ENCODE measurements at regions not wholly inside any gene's neighbourhood (a gene's known extent, or its start where the extent isn't known, plus 50 kb on each side); places are given as distances from the start of the nearest gene placed in this dataset.
"Not testable (repeated sequence)": the region's sequence is repeated elsewhere in the genome, so short reads cannot be mapped to it uniquely, and the experiment has no call there.

DNA sequence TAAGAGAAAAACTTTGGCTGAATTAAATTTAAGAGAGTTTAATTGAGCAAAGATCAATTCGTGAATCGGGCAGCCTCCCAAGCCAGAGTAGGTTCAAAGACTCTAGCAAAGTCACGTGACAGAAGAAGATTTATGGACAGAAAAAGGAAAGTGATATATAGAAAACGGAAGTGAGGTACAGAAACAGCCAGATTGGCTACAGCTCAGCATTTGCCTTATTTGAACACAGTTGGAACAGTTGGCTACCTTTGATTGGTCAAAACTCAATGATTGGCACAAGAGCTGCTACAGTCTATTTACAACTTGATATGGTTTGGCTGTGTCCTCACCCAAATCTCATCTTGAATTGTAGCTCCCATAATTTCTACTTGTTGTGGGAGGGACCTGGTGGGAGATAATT is 102.6 kb downstream of the PLG start:
- no peak for DNase-seq

DNA sequence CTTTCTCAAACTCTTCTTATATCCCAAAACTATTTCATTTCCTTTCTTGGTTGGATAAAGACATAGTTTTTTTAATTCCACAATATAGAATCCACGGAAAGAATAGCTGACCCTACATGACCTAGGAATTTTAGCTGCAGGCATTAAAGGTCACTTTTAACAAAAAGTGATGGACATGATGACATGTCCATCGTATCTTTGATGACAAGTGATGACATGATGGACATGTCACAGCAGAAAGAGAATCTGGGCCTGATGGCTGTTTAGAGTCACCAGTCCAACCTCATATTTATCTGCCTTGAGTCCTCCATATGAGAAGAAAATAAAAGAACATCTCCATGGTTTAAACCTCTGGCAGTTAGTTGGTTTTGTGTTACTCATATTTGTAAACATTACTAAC is 106.2 kb downstream of the PLG start:
- no peak for DNase-seq

DNA sequence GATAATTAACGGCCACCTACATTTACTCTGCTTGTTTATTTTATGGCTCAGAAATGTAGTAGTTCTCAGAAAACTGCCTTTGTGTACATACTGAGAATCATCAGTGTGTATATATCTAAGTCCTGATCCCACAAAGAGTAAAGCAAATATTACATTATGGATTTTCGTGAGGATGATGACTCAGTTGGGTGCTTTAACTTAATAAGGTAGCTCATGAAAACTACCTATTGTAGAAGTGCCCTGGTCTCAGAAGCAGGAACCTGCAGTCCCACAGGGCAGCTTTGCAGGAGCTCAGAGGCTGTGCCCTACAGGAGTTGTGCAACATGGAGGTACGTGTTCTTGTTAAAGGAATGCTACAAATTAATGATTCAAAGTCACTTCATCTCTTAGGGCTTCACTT is 108.2 kb downstream of the PLG start:
- DNase-seq: no peak

DNA sequence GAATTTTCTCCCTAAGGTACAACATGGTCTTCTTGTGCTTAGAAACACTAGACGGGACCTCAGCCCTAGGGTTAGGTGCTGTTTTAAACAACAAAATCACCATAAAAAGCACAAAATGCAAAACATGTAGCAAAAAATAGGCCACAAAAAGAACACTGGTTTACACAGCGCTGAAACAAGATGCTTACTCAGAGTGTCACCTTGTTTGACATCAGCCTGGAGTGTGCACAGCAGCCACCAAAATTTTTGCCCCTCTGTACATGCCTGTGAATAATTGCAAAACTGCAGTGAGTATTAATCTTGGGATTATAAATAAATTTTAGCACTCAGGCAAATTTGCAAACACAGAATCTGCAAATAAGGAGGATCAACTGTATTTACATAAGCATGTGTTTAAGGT is 110.1 kb downstream of the PLG start:
- DNase-seq: no peak

DNA sequence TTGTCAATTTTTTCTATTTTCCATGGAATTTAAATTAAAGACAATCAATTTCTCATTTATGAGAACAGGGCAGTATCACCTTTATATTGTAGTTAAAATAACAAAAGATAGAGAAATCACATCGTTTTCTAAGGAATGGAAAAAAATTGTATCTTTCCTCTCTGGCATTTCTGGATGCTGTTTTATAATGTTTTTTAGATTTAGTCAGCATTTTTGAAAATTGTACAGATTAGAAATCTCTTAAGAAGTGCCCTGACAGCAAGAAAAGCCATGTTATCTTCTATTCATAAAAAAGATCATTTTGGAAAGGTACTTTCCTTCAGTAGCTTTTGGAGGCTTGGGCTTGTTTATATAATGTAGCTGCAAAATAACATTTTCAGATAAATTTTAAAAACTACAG is 116.9 kb downstream of the PLG start:
- DNase-seq: no peak

DNA sequence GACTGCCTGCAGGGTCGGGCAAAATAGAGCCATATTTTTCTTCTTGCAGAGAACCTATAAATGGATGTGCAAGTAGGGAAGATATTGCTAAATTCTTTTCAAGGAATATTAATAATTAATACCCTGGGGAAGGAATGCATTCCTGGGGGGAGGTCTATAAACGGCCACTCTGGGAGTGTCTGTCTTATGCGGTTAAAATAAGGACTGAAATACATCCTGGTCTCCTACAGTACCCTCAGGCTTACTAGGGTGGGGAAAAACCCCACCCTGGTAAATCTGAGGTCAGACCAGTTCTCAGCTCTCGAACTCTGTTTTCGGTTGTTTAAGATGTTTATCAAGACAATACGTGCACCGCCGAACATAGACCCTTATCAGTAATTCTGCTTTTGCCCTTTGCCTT is 118.6 kb downstream of the PLG start:
- not testable (repeated sequence) for DNase-seq

DNA sequence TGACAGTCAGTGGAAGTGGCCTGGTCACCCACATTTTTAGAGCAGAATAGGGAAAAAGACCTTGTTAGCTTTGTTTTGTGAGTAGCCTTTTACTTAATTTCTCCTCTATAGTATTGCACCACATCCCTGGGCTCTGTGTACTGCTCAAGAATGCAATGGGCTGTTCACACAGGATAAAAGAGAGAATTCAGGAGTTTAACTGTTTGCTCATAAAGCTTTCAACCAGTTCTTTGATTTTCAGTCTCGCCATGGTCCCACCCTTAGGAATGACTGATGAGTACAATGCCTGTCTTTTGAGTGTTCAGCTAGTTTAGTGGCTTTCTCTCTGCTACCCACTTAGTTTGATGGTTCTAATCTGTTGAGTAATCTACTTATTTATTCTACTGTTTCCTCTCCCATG is 129.7 kb downstream of the PLG start:
- no peak for DNase-seq

DNA sequence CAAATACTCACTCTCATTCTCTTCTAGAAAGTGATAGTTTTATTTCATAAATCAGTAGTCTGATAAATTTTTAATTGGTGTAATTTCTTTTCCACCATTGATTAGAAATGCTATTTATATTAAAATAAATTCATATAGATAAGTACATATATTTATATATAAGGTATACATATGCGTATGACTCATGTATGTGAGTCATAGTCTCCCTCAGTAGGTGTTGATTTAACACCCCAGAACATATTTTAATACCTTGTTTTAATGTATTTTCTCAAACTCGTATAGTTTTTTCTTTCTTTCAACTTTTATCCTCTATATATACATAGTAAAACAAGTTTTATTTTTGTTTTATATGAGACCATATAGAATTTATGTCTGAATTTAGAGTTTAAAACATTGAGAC is 130.4 kb downstream of the PLG start:
- no peak for DNase-seq

DNA sequence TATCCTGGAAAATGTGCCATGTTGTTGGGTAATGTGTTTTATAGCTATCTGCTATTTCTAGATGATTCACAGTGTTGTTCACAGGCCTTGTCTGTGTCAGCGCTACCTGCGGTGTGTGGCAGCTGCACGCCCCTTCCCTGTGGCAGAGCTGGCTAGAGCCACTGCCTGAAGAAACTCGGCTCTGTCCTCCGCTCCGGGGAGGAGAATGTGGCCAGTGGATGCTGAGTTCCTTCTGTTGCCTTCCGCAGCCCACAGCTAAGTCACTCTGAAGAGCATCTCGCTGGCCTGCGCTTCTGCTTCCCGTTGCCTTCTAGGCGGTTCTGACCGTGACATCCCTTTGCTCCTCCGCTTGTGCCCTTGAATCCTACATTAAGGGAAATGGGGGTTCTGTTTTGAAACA is 135.1 kb downstream of the PLG start:
- DNase-seq: no peak

DNA sequence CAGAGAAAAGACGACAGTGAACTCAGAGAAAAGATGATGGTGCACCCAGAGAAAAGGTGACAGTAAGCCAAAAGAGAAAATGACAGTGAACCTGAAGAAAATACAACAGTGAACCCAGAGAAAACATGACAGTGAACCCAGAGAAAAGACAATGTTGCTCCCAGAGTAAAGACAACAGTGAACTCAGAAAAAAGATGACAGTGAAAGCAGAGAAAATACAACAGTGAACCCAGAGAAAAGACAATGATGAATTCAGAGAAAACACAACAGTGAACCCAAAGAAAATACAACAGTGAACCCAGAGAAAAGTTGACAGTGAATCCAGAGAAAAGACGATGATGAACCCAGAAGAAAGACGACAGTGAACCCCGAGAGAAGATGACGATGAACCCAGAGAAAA is 140.5 kb upstream of the MAP3K4 start:
- no peak for DNase-seq

DNA sequence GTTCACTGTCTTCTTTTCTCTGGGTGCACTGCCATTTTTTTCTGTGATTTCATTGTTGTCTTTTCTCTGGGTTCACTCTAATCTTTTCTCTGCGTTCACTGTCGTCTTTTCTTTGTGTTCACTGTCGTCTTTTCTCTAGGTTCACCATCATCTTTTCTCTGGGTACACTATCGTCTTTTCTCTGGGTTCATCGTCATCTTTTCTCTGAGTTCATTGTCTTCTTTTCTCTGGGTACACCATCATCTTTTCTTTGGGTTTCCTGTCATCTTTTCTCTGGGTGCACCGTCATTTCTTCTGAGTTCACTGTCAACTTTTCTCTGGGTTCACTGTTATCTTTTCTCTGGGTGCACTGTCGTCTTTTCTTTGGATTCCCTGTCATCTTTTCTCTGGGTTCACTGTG is 137.6 kb upstream of the MAP3K4 start:
- no peak for DNase-seq

DNA sequence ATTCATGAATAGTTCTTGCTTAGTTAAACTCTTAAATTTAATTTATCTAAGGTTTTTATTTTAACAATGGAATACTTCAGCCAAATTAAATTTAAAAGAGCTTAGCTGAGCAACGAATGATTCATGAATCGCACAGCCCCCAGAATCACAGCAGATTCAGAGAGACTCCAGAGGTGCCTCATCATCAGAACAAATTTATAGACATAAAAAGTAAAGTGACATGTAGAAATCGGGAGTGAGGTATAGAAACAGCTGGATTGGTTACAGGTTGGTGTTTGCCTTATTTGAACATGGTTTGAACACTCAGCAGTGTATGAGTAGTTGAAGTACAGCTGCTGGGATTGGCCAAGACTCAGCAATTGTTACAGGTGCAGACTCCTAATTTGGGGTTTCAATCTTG is 132.7 kb upstream of the MAP3K4 start:
- DNase-seq: peak in 4 of 56 donors; percentile 1 to 40 (median 12)

DNA sequence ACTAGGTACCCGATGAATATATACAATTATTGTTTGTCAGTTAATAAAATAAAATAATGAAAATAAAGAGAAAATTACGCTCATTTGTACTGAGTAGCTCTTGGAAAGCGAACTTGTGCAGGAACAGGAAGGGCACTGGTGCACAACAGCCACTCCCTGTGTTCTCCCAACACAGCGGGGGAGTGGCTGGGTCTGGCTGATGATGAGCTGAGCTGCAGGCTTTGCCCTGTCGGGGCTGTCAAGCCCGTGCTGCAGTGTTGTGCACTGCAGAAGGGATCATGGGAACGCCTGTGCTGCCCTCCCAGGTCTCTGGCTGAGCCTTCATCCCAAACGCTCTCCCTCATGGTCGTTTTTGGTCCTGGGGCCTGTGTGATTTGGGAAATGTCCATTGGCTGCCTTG is 131.7 kb upstream of the MAP3K4 start:
- no peak for DNase-seq

DNA sequence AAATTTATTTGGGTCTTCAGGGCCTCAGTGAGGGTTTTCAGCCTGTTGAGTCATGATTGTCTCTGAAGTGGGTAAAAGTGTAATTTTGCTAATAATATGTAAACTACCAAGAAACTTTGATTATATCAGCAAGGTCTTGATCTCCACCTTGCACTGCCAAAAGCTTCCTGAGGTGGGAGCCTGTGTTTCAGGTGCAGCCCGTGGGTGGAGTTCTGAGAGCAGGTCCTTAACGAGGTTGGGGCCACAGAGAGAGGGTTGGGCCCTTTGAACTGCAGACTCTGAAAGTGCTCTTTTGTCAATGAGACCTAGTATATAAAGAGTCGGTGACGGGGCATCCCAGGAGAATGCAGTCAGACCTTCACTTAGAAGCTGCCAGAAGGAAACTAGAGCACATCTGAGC is 129.7 kb upstream of the MAP3K4 start:
- no peak for DNase-seq

DNA sequence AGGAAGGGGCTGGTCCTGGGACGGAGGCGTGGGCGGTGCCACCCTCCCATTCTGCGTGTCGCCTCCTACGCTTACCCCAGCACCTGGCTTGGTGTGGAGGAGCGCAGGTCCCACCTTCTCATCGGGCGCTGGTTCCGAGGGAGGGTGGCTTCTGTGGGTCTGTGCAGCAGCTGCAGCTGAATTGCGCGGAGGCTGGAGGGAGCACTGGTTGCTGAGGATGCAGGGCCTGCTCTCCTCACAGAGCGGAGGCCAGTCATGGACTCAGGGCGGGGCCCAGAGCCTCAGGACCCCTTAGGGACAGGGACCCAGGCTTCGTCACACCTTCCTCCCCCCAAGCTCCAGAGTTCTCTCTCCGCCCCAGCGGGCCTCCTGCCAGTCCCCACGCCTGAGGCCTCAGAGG is 127.8 kb upstream of the MAP3K4 start:
- no peak for DNase-seq

DNA sequence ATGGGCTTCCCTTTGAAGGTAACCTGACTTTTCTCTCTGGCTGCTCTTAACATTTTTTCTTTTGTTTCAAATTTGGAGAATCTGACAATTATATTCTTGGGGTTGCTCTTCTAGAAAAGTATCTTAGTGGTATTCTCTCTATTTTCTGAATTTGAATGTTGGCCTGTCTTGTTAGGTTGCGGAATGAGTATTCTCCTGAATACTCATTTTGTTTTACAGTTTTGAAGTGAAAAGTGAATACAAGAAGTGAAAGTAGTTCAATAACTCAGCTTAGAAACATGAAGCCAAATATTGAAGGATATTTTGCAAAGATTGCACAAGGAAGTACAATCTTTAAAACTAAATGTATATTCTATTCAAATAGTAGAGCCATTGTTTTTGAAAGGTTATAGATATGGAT is 120.2 kb upstream of the MAP3K4 start:
- DNase-seq: no peak

DNA sequence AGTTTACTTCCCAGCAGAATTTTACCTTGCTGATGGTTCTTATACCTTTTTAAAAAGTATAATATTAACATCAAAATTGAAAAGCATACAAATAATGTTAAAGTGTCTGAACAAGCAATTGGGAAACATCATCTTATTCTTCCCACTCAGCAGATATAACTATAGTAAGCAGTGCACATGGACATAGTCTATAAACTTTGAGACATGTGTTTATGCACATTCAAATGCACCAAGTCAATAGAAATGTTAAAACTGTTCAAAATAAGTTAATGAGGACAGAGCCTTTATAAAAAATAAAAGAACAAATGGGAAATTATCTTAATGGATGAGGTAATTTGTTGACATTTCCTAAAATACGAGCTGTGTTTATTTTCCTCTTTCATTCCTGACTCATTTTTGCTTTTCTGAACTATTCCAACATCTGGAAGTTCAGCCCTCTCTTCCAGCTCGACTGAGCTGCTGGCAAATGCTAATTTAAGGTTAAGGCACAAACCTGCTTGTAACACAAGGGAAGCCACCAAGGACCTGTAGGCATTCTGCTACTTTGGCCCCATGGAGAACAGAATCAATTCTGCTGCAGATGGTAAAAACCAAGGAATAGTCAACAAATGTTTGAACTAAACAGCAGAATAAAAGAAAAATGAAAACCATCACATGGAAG is 110.3 kb upstream of the MAP3K4 start:
- no peak for DNase-seq

DNA sequence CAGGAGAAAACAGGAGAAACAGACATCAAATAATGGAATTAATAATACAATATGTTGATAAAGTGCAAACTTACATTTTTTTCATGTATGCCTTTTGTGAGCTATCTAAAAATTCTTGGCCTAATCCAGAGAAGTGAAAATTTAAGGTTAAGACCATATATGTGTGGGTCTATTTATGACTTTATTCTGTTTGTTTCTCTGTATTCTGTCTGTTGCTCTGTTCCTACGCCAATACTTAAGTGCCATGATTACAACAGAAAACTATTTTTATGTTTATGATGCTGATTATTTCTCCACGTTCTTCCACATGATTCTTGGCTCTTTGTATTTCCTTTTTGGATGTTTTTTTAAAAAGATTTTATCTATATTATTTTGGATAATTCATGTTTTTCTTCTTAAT is 109.6 kb upstream of the MAP3K4 start:
- DNase-seq: no peak

DNA sequence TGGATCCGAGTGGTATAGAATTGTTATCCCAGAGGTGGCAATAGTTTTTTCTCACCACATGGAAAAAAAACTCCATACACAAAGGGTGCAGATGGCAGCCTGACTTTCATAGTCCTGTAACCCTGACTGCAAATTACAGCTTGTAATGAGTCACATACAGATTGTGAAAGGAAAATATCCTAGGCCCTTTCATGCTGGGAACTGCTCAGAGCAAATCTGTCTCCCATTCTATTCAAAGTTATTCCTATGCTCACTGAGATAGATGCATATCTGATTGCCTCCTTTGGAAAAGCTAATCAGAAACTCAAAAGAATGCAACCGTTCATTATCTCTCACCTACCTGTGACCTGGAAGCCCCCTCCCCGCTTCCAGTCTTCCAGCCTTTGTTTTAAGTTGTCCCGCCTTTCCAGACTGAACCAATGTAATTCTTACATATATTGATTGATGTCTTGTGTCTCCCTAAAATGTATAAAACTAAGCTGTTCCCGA is 108.7 kb upstream of the MAP3K4 start:
- DNase-seq: no peak

DNA sequence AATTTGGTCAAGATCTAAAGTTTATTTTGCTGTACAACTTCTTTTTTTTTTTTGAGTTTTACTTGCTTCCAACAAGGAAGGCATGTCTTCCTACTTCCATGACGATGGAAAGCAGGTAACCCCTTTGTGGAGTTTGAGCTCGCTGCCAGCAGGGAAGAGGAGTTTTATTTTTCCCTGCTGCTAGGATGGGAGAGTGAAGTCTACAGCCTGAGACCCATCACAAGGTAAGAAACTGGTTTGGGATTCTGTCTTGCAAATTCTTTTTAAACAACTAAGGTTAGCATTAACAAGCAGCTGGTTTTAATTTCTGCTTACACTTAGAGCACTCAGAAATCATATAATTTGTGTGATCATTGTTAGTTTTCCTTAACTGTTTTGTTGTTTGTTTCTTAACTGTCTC is 108.0 kb upstream of the MAP3K4 start:
- no peak for DNase-seq

DNA sequence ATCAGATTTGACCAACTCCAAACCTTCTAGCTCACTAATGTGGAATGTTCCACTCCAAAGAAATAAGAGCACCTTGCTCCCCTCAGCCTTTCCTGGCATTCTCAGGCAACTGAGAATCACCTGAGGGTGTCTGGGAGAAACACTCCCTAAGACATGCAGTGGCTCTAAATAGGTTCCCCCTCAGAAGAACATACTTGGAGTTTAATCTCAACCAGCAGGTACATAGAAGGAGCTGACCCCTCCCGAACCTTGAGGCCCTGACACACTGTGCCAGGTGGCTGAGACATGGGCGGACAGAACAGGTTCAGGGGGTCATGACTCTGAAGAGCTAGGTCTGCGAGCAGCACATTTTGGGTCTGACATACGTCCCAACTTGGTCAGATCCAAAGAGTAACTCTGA is 107.6 kb upstream of the MAP3K4 start:
- no peak for DNase-seq

DNA sequence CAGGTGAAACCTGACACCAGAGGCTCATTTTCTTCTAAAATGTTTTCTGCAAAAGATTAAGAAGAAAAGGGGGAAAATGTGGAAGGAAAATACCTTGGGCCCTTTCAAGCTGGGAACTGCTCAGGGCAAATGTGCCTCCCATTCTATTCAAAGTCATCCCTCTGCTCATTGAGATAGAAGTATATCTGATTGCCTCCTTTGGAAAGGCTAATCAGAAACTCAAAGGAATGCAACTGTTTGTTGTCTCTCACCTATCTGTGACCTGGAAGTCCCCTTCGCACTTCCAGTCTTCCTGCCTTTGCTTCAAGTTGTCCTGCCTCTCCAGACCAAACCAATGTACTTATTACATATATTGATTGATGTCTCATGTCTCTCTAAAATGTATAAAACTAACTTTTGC is 102.4 kb upstream of the MAP3K4 start:
- DNase-seq: not testable (repeated sequence)

DNA sequence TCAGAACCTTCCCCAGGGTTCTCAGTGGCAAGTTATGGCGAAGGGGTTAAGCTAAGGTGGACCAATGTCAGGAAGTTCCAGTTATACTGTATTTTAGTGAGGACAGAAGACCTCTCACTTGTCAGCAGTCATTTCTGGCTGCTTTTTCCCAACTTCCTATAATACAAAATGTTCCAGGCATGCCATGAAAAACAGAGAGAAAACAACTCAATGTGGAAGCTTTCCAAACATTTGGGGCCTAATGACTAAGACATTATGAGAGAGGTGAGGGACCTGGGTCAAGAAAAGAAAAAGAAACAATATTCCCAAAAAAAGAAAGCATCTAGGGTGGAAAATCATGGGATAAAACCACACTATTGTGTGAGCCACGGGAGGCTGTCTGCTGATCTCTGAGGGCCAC is 99.9 kb upstream of the MAP3K4 start:
- no peak for DNase-seq

DNA sequence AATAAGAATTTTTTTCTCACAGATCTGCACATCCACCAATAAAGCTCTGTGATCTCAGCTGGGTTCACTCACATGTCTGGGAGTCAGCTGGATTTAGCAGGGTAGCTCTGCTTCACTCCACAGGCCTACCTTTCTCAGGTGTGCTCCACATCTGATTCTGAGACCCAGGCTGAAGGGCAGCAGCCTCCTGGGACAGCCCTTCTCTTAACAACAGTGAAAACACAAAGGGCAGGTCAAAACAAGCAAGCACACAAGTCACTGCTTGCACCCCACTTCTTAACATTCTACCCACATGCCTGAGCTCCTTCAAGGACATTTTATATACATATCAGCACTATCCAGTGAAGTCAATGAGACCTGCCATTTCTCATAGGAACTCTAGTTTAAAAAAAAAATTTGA is 96.0 kb upstream of the MAP3K4 start:
- DNase-seq: no peak

Measured in nucleus accumbens (tissue), 56 donors.